IgD-negative memory B cell (primary cell): ENCODE measurements at regions not wholly inside any gene's neighbourhood (a gene's known extent, or its start where the extent isn't known, plus 50 kb on each side); places are given as distances from the start of the nearest gene placed in this dataset.
"Not testable (repeated sequence)": the region's sequence is repeated elsewhere in the genome, so short reads cannot be mapped to it uniquely, and the experiment has no call there.

Experiments used
- H3K27ac Mint-ChIP-seq, 3 donors: one replicate each; pipeline ENCODE4 v1.8.0; 2020 to 2022; ENCODE audit warnings: mild to moderate bottlenecking in 3 of 3, mixed read lengths in 3 of 3, moderate library complexity in 1 of 3
- H3K27me3 Mint-ChIP-seq: one replicate; pipeline ENCODE4 v1.8.0; 2021; ENCODE audit warnings: mixed read lengths
- H3K36me3 Mint-ChIP-seq: one replicate; pipeline ENCODE4 v1.8.0; 2020; ENCODE audit warnings: mild to moderate bottlenecking, mixed read lengths
- H3K4me1 Mint-ChIP-seq, 3 donors: one replicate each; pipeline ENCODE4 v1.8.0; 2020 to 2022; ENCODE audit warnings: mixed read lengths in 3 of 3, mild to moderate bottlenecking in 1 of 3
- H3K4me3 Mint-ChIP-seq, 4 donors: one replicate each; pipeline ENCODE4 v1.8.0; 2020 to 2022; ENCODE audit warnings: mild to moderate bottlenecking in 4 of 4, mixed read lengths in 4 of 4, moderate library complexity in 3 of 4
- H3K9me3 Mint-ChIP-seq, 3 donors: one replicate each; pipeline ENCODE4 v1.8.0; 2020 to 2021; ENCODE audit warnings: mixed read lengths in 3 of 3, mild to moderate bottlenecking in 1 of 3

- H3K27me3 Mint-ChIP-seq, H3K36me3 Mint-ChIP-seq, H3K4me1 Mint-ChIP-seq, H3K9me3 Mint-ChIP-seq, H3K27ac Mint-ChIP-seq, H3K4me3 Mint-ChIP-seq: not testable (repeated sequence)
Measured at GRCh38 chr1:112827391-112827790, 112.3 kb upstream of the PPM1J start.

GRCh38 chr1:112826217-112826944 is 111.2 kb upstream of the PPM1J start:
- Mint-ChIP-seq H3K9me3 (no peaks in the 10 kb centered on the region), H3K4me1 (no peaks in the 10 kb centered on the region), H3K4me3 (no peak overlapping the region), H3K27me3 (peaks cover 1% of the 10 kb centered on the region), H3K27ac (peak overlapping the region in 1 of 3 donors; percentile 37), H3K36me3 (no peaks in the 10 kb centered on the region)

DNA sequence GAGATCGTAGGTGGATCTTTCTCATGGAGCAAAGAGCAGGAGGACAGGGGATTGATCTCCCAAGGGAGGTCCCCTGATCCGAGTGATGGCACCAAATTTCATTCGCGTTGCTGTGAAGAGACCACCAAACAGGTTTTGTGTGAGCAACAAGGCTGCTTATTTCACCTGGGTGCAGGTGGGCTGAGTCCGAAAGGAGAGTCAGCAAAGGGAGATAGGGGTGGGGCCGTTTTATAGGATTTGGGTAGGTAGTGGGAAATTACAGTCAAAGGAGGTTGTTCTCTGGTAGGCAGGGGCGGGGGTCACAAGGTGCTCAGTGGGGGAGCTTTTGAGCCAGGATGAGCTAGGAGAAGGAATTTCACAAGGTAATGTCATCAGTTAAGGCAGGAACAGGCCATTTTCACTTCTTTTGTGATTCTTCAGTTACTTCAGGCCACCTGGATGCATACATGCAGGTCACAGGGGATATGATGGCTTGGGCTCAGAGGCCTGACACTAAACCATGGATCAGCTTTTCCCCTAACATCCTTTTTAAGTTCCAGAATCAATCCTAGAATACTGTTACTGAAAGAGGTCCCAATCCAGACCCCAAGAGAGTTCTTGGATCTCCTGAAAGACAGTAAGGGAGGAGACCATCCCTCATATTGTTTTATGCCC is 110.6 kb upstream of the PPM1J start:
- H3K27ac Mint-ChIP-seq, result peak overlapping the region in 1 of 3 donors; percentile 37
- H3K36me3 Mint-ChIP-seq, H3K4me3 Mint-ChIP-seq, H3K4me1 Mint-ChIP-seq, H3K27me3 Mint-ChIP-seq, H3K9me3 Mint-ChIP-seq: not testable (repeated sequence)

DNA sequence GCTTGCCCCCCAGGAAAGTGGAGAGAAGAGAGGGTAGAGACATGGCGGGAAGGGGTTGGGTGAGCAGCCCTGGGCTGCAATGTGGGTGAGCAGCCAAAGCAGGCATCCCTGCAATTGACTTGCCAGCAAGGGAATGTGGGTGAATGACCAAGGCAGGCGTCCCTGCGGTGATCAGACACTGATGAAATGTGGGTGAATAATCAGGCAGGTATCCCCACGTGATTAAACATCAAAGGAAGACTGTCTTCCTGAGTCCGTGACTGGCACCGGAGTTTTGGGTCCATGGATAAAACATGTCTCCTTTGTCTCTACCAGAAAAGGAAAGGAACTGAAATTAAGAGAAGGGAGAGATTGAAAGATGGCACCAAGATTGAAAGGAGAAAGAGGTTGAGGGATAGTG is 109.9 kb upstream of the PPM1J start:
- not testable (repeated sequence) for H3K27me3 Mint-ChIP-seq, H3K4me1 Mint-ChIP-seq, H3K36me3 Mint-ChIP-seq, H3K27ac Mint-ChIP-seq, H3K4me3 Mint-ChIP-seq, H3K9me3 Mint-ChIP-seq

GRCh38 chr1:112821307-112822063 is 106.4 kb upstream of the PPM1J start:
- not testable (repeated sequence) for H3K27ac Mint-ChIP-seq, H3K9me3 Mint-ChIP-seq, H3K4me3 Mint-ChIP-seq, H3K4me1 Mint-ChIP-seq, H3K36me3 Mint-ChIP-seq, H3K27me3 Mint-ChIP-seq

GRCh38 chr1:112818990-112819689 is 104.0 kb upstream of the PPM1J start:
- Mint-ChIP-seq H3K4me3 (no peak overlapping the region), H3K4me1 (peaks cover 0 to 1% (median 0%) of the 10 kb centered on the region in 3 donors), H3K27ac (no peak overlapping the region), H3K27me3 (peaks cover 4% of the 10 kb centered on the region), H3K9me3 (no peaks in the 10 kb centered on the region), H3K36me3 (no peaks in the 10 kb centered on the region)

GRCh38 chr1:112817555-112818373 is 102.6 kb upstream of the PPM1J start:
- peaks cover 4% of the 10 kb centered on the region for H3K27me3 Mint-ChIP-seq
- H3K4me1 Mint-ChIP-seq, result peaks cover 0 to 1% (median 0%) of the 10 kb centered on the region in 3 donors
- no peak overlapping the region for H3K27ac Mint-ChIP-seq
- no peak overlapping the region for H3K4me3 Mint-ChIP-seq
- no peaks in the 10 kb centered on the region for H3K36me3 Mint-ChIP-seq
- H3K9me3 Mint-ChIP-seq, result no peaks in the 10 kb centered on the region

- Mint-ChIP-seq H3K36me3 (no peaks in the 10 kb centered on the region), H3K27ac (no peak overlapping the region), H3K9me3 (no peaks in the 10 kb centered on the region), H3K4me3 (no peak overlapping the region), H3K27me3 (peaks cover 4% of the 10 kb centered on the region), H3K4me1 (peaks cover 0 to 1% (median 0%) of the 10 kb centered on the region in 3 donors)
Measured at GRCh38 chr1:112815376-112815775, 100.2 kb upstream of the PPM1J start.

DNA sequence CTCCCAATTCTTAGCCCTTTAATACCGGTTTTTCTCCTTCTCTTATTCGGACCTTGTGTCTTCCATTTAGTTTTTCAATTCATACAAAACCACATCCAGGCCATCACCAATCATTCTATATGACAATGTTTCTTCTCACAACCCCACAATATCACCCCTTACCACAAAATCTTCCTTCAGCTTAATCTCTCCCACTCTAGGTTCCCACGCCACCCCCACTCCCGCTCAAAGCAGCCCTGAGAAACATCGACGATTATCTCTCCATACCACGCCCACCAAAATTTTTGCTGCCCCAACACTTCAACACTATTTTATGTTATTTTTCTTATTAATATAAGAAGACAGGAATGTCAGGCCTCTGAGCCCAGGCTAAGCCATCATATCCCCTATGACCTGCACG is 99.5 kb upstream of the PPM1J start:
- not testable (repeated sequence) for H3K9me3 Mint-ChIP-seq, H3K27ac Mint-ChIP-seq, H3K4me1 Mint-ChIP-seq, H3K4me3 Mint-ChIP-seq, H3K27me3 Mint-ChIP-seq, H3K36me3 Mint-ChIP-seq

- no peak overlapping the region for H3K27ac Mint-ChIP-seq
- no peaks in the 10 kb centered on the region for H3K27me3 Mint-ChIP-seq
- no peaks in the 10 kb centered on the region for H3K4me1 Mint-ChIP-seq
- no peaks in the 10 kb centered on the region for H3K36me3 Mint-ChIP-seq
- H3K4me3 Mint-ChIP-seq, result no peak overlapping the region
- H3K9me3 Mint-ChIP-seq, result no peaks in the 10 kb centered on the region
Measured at GRCh38 chr1:112808861-112809684, 93.9 kb upstream of the PPM1J start.

GRCh38 chr1:112807999-112808398 is 92.9 kb upstream of the PPM1J start:
- no peaks in the 10 kb centered on the region for H3K36me3 Mint-ChIP-seq
- no peaks in the 10 kb centered on the region for H3K4me1 Mint-ChIP-seq
- H3K27me3 Mint-ChIP-seq, result peaks cover 7% of the 10 kb centered on the region
- peak overlapping the region in 1 of 3 donors; percentile 80 for H3K27ac Mint-ChIP-seq
- no peak overlapping the region for H3K4me3 Mint-ChIP-seq
- peaks cover 0 to 1% (median 0%) of the 10 kb centered on the region in 3 donors for H3K9me3 Mint-ChIP-seq

- H3K27ac Mint-ChIP-seq, result no peak overlapping the region
- H3K4me3 Mint-ChIP-seq, result no peak overlapping the region
- peaks cover 0 to 1% (median 0%) of the 10 kb centered on the region in 3 donors for H3K9me3 Mint-ChIP-seq
- H3K27me3 Mint-ChIP-seq, result peaks cover 7% of the 10 kb centered on the region
- no peaks in the 10 kb centered on the region for H3K36me3 Mint-ChIP-seq
- H3K4me1 Mint-ChIP-seq, result no peaks in the 10 kb centered on the region
Measured at GRCh38 chr1:112807117-112807516, 92.0 kb upstream of the PPM1J start.

- H3K27ac Mint-ChIP-seq, result no peak overlapping the region
- peaks cover 7% of the 10 kb centered on the region for H3K27me3 Mint-ChIP-seq
- no peaks in the 10 kb centered on the region for H3K36me3 Mint-ChIP-seq
- no peak overlapping the region for H3K4me3 Mint-ChIP-seq
- peaks cover 0 to 1% (median 0%) of the 10 kb centered on the region in 3 donors for H3K9me3 Mint-ChIP-seq
- H3K4me1 Mint-ChIP-seq, result peaks cover 0 to 2% (median 0%) of the 10 kb centered on the region in 3 donors
Measured at GRCh38 chr1:112806090-112806642, 91.0 kb upstream of the PPM1J start.
